Upper lobe of right lung (tissue), 1 donor: ENCODE measurements at regions not wholly inside any gene's neighbourhood (a gene's known extent, or its start where the extent isn't known, plus 50 kb on each side); places are given as distances from the start of the nearest gene placed in this dataset.

Experiments
- ATAC-seq: fragments of 200-7000 bp; cut with Tn5 transposase; one replicate; pipeline ENCODE4 v1.9.1; 2020; ENCODE audit warnings: mild to moderate bottlenecking, moderate library complexity
- DNase-seq: peaks from one replicate; pipeline ENCODE4 v3.0.0-alpha.2; 2020
- H3K27ac ChIP-seq: fragments of 200-600 bp; one replicate; pipeline ENCODE4 v1.8.0; 2022
- H3K27me3 ChIP-seq: fragments of 200-600 bp; one replicate; pipeline ENCODE4 v1.8.0; 2022; ENCODE audit warnings: mild to moderate bottlenecking
- H3K36me3 ChIP-seq: fragments of 200-600 bp; one replicate; pipeline ENCODE4 v1.8.0; 2022
- H3K4me1 ChIP-seq: fragments of 200-600 bp; one replicate; pipeline ENCODE4 v1.8.0; 2022
- H3K4me3 ChIP-seq: fragments of 200-600 bp; one replicate; pipeline ENCODE4 v1.8.0; 2022; ENCODE audit warnings: mild to moderate bottlenecking
- H3K9me3 ChIP-seq: fragments of 200-600 bp; one replicate; pipeline ENCODE4 v1.8.0; 2022
- intact Hi-C: fragments of 100-400 bp; cut with DNase I; formaldehyde crosslinking; loops from one replicate; pipeline ENCODE4 v1.11.0; 2022
- TF ChIP-seq, protein P1 (sequence below): fragments of 200-600 bp; IDR thresholded peaks from one replicate; pipeline ENCODE4 v1.8.0; 2022; ENCODE audit warnings: antibody characterized with exemption
- donor health status: DM: no; HTN: yes; CAD: no; lungs with severe emphysema.

DNA sequence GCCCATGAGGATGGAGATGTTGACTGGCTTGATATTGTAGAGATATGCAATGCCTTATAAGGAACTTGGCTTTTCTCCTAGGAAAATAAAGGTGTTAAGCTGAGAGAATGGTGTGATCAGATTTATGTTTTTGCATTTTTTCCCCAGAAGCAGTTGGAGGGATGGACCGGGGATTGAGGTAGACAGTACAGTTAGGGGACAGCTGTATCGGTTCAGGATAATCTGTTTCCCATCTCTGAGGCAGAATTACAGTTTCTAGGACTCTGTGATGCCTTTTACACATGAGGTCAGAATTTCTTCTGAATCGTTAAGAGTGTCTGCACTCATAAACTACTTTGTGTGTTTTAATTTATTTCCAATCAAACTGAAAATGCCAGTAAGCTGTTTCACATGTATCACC, 261.5 kb downstream of the CYRIA start:
- no peaks in the 10 kb centered on the region for H3K27me3 ChIP-seq
- H3K27ac ChIP-seq = no peak overlapping the region
- ATAC-seq = no peak
- H3K4me1 ChIP-seq = no peaks in the 10 kb centered on the region
- H3K9me3 ChIP-seq = no peaks in the 10 kb centered on the region
- intact Hi-C loops = no loop called here
- H3K4me3 ChIP-seq = no peak overlapping the region
- TF ChIP-seq, protein P1, sequence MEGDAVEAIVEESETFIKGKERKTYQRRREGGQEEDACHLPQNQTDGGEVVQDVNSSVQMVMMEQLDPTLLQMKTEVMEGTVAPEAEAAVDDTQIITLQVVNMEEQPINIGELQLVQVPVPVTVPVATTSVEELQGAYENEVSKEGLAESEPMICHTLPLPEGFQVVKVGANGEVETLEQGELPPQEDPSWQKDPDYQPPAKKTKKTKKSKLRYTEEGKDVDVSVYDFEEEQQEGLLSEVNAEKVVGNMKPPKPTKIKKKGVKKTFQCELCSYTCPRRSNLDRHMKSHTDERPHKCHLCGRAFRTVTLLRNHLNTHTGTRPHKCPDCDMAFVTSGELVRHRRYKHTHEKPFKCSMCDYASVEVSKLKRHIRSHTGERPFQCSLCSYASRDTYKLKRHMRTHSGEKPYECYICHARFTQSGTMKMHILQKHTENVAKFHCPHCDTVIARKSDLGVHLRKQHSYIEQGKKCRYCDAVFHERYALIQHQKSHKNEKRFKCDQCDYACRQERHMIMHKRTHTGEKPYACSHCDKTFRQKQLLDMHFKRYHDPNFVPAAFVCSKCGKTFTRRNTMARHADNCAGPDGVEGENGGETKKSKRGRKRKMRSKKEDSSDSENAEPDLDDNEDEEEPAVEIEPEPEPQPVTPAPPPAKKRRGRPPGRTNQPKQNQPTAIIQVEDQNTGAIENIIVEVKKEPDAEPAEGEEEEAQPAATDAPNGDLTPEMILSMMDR = no peak
- H3K36me3 ChIP-seq = no peaks in the 10 kb centered on the region
- DNase-seq = no peak

DNA sequence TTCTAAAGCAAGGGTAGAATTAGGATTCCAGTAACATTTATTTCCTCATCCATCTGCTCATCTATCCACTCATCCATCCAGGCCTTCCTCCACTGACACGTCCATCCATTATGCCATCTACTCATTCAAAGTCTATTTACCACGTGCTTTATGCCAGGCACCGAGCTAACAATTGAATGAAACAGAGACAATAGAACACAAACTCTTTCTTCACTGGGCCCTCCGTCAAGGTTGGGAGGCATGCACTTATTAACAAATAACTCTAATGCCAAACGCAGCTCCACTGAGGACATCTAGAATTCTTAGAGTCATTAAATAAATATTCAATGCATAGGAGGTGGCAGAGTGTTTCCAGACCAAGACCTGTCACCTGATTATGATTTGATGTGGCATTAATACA, 262.7 kb downstream of the CYRIA start:
- DNase-seq (no peak), ATAC-seq (no peak)
- intact Hi-C loops = no loop called here
- Histone ChIP-seq H3K36me3 (no peaks in the 10 kb centered on the region), H3K4me3 (no peak overlapping the region), H3K4me1 (no peaks in the 10 kb centered on the region), H3K27ac (no peak overlapping the region), H3K27me3 (no peaks in the 10 kb centered on the region), H3K9me3 (no peaks in the 10 kb centered on the region)
- TF ChIP-seq, protein P1 = no peak

DNA sequence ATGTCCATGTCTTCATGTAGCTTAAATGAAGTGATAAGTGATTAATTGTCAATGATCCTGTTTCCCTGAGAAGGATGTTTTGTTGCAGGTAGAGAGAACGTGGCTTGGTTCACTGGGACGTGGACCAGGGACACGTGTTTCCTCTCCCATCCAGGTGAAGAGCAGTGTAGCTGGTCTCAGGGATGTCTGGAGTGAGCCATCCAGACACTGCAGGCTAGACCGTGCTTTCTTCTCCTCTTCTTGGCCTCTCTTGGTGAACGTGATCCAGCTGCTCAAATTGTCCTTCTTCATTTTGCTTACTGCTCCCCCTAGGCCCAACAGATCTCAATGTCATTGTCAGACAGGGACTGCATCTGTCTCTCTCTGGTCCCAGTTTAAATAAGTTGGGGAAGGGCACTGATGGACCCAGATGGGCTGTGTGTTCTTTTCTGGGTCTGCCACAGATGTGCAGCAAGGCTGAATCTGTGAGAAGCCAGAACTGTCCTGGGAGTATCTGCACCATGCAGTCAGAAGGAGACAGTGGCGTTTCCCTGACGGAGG, 263.8 kb downstream of the CYRIA start:
- intact Hi-C loops = no loop called here
- ATAC-seq (no peak), DNase-seq (no peak)
- Histone ChIP-seq H3K36me3 (no peaks in the 10 kb centered on the region), H3K4me3 (no peak overlapping the region), H3K9me3 (no peaks in the 10 kb centered on the region), H3K27me3 (no peaks in the 10 kb centered on the region), H3K27ac (no peak overlapping the region), H3K4me1 (no peaks in the 10 kb centered on the region)
- TF ChIP-seq, protein P1 = no peak

DNA sequence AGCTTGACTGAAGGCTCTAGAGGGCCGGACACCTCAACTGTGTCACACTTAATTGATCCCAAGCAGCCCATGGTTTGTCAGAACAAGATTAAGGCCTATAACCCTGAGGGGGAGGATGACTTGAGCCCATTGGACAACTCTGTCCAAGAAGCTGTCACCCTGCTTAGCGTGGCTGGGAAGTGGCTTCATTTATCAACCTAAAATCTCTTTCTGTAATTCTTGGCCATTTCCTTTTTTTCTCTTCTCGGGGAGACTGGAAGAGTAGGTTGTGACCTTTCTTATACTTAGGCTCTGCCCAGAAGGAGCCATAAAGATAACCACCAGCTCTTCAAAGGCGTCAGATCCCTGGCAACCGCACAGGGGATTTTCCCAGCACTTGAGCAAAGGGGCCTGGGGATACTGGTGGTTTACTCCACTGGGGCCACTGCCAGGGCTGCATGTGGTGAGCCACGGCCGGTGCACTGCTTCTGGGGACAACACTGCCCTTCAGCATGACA, 265.5 kb downstream of the CYRIA start:
- DNase-seq (no peak), ATAC-seq (peak; percentile 31)
- intact Hi-C loops = no loop called here

GRCh38 chr2:16398486-16399043, 267.1 kb downstream of the CYRIA start:
- intact Hi-C loops = no loop called here
- DNase-seq (no peak), ATAC-seq (no peak)
- H3K27ac ChIP-seq = no peak overlapping the region
- H3K36me3 ChIP-seq = no peaks in the 10 kb centered on the region
- no peak overlapping the region for H3K4me3 ChIP-seq
- TF ChIP-seq, protein P1 = no peak
- H3K4me1 ChIP-seq = no peaks in the 10 kb centered on the region
- H3K9me3 ChIP-seq = no peaks in the 10 kb centered on the region
- H3K27me3 ChIP-seq = no peaks in the 10 kb centered on the region

More for the DNA sequence above, 265.5 kb downstream of the CYRIA start:
- H3K9me3 ChIP-seq = no peaks in the 10 kb centered on the region
- no peaks in the 10 kb centered on the region for H3K27me3 ChIP-seq
- H3K36me3 ChIP-seq = no peaks in the 10 kb centered on the region
- no peaks in the 10 kb centered on the region for H3K4me1 ChIP-seq
- H3K27ac ChIP-seq = no peak overlapping the region
- H3K4me3 ChIP-seq = no peak overlapping the region
- TF ChIP-seq, protein P1 = no peak
